Endodermal cell (in vitro differentiated cells): ENCODE measurements at regions not wholly inside any gene's neighbourhood (a gene's known extent, or its start where the extent isn't known, plus 50 kb on each side); places are given as distances from the start of the nearest gene placed in this dataset.

ENCODE experiments used
- DNase-seq: peaks from one replicate; pipeline ENCODE4 v3.0.0-alpha.2; 2017
- H3K27ac ChIP-seq: 2 replicates; pipeline ENCODE4 v1.5.1; 2013; ENCODE audit warnings: mild to moderate bottlenecking, low read depth, low read length, moderate library complexity
- H3K27me3 ChIP-seq: 2 replicates; pipeline ENCODE4 v1.6.1; 2013; ENCODE audit warnings: mild to moderate bottlenecking, low read length, moderate library complexity; ENCODE audit not compliant: insufficient read depth, control insufficient read depth, poor library complexity, severe bottlenecking
- H3K36me3 ChIP-seq: 2 replicates; pipeline ENCODE4 v1.7.0; 2013; ENCODE audit warnings: mild to moderate bottlenecking, low read length, moderate library complexity; ENCODE audit not compliant: control insufficient read depth, insufficient read depth
- H3K4me1 ChIP-seq: one replicate; pipeline ENCODE4 v1.7.0; 2013; ENCODE audit warnings: low read length; ENCODE audit not compliant: control insufficient read depth, insufficient read depth
- H3K4me3 ChIP-seq: 2 replicates; pipeline ENCODE4 v1.5.1; 2013; ENCODE audit warnings: mild to moderate bottlenecking, low read length, moderate library complexity
- H3K9ac ChIP-seq: 2 replicates; pipeline ENCODE4 v1.6.1; 2013; ENCODE audit warnings: mild to moderate bottlenecking, low read length, moderate library complexity; ENCODE audit not compliant: poor library complexity, severe bottlenecking; ENCODE audit errors: extremely low read depth
- H3K9me3 ChIP-seq: 2 replicates; pipeline ENCODE4 v1.6.1; 2013; ENCODE audit warnings: mild to moderate bottlenecking, low read length, moderate library complexity; ENCODE audit not compliant: control insufficient read depth
- H3K27ac Mint-ChIP-seq: 2 replicates; pipeline ENCODE4 v1.8.0; 2020; ENCODE audit warnings: mixed read lengths
- H3K27me3 Mint-ChIP-seq: 2 replicates; pipeline ENCODE4 v1.8.0; 2021; ENCODE audit warnings: mild to moderate bottlenecking, mixed read lengths; ENCODE audit not compliant: insufficient read depth
- H3K36me3 Mint-ChIP-seq: 2 replicates; pipeline ENCODE4 v1.8.0; 2020; ENCODE audit warnings: low read depth, mixed read lengths
- H3K4me1 Mint-ChIP-seq: 2 replicates; pipeline ENCODE4 v1.8.0; 2020; ENCODE audit warnings: mixed read lengths
- H3K4me3 Mint-ChIP-seq: 2 replicates; pipeline ENCODE4 v1.8.0; 2020; ENCODE audit warnings: mild to moderate bottlenecking, moderate library complexity, mixed read lengths
- H3K9me3 Mint-ChIP-seq: 2 replicates; pipeline ENCODE4 v1.8.0; 2020; ENCODE audit warnings: mild to moderate bottlenecking, mixed read lengths
- CTCF ChIP-seq: fragments of 200-600 bp; sonication (generic); conservative IDR thresholded peaks from 2 replicates; pipeline ENCODE4 v1.5.0; 2021; ENCODE audit warnings: antibody characterized with exemption, mild to moderate bottlenecking
- WGBS, 2 experiments: methylation state at CpG; one replicate each; pipeline versions ENCODE4 v1.1.5 to v1.1.7; 2013; ENCODE audit warnings: missing lambda C conversion rate in 2 of 2, mixed read lengths in 1 of 2; ENCODE audit not compliant: insufficient coverage in 1 of 2, insufficient read length in 1 of 2; 5-methylcytosine and 5-hydroxymethylcytosine counted together

GRCh38 chr14:22423958-22424357 is 165.1 kb downstream of the DAD1 start:
- Mint-ChIP-seq H3K4me1 (peaks cover 16% of the 10 kb centered on the region), H3K27me3 (peaks cover 6% of the 10 kb centered on the region), H3K27ac (no peak overlapping the region), H3K36me3 (no peaks in the 10 kb centered on the region), H3K4me3 (no peak overlapping the region), H3K9me3 (no peaks in the 10 kb centered on the region)
- no peak for TF ChIP-seq CTCF
- Histone ChIP-seq H3K27ac (no peak overlapping the region), H3K4me1 (no peaks in the 10 kb centered on the region), H3K9ac (no peak overlapping the region), H3K9me3 (no peaks in the 10 kb centered on the region), H3K4me3 (no peak overlapping the region), H3K27me3 (no peaks in the 10 kb centered on the region), H3K36me3 (no peaks in the 10 kb centered on the region)
- 72 to 83% methylated on average over 2 to 4 of the region's 4 CpGs for WGBS, 2 experiments
- no peak for DNase-seq

- DNase-seq = no peak
- WGBS, 2 experiments = 86 to 94% methylated on average over 3 of the region's 3 CpGs
- Histone ChIP-seq H3K27ac (no peak overlapping the region), H3K4me3 (no peak overlapping the region), H3K9me3 (no peaks in the 10 kb centered on the region), H3K9ac (no peak overlapping the region), H3K36me3 (no peaks in the 10 kb centered on the region), H3K27me3 (no peaks in the 10 kb centered on the region), H3K4me1 (no peaks in the 10 kb centered on the region)
- Mint-ChIP-seq H3K4me3 (no peak overlapping the region), H3K27ac (no peak overlapping the region), H3K9me3 (no peaks in the 10 kb centered on the region), H3K36me3 (no peaks in the 10 kb centered on the region), H3K4me1 (peaks cover 3% of the 10 kb centered on the region), H3K27me3 (peaks cover 5% of the 10 kb centered on the region)
- no peak for TF ChIP-seq CTCF
Observed at GRCh38 chr14:22422238-22422637, 166.8 kb downstream of the DAD1 start.

- Histone ChIP-seq H3K4me1 (no peaks in the 10 kb centered on the region), H3K9me3 (no peaks in the 10 kb centered on the region), H3K27me3 (no peaks in the 10 kb centered on the region), H3K36me3 (no peaks in the 10 kb centered on the region), H3K27ac (no peak overlapping the region), H3K9ac (no peak overlapping the region), H3K4me3 (no peak overlapping the region)
- Mint-ChIP-seq H3K4me1 (peaks cover 12% of the 10 kb centered on the region), H3K4me3 (no peak overlapping the region), H3K36me3 (no peaks in the 10 kb centered on the region), H3K27me3 (no peaks in the 10 kb centered on the region), H3K9me3 (no peaks in the 10 kb centered on the region), H3K27ac (no peak overlapping the region)
- WGBS, 2 experiments = 85 to 100% methylated on average over 1 to 4 of the region's 4 CpGs
- DNase-seq = no peak
- TF ChIP-seq CTCF = no peak
Observed at GRCh38 chr14:22420598-22421186, 168.3 kb downstream of the DAD1 start.
